NCI-H1694 treated with DMSO at 0.1 percent for 48 hours (cell line): ENCODE measurements at regions not wholly inside any gene's neighbourhood (a gene's known extent, or its start where the extent isn't known, plus 50 kb on each side); places are given as distances from the start of the nearest gene placed in this dataset.

Experiments used
- DNase-seq: peaks from one replicate; lab custom pipeline; 2025; lab: John Stamatoyannopoulos, UW

DNA sequence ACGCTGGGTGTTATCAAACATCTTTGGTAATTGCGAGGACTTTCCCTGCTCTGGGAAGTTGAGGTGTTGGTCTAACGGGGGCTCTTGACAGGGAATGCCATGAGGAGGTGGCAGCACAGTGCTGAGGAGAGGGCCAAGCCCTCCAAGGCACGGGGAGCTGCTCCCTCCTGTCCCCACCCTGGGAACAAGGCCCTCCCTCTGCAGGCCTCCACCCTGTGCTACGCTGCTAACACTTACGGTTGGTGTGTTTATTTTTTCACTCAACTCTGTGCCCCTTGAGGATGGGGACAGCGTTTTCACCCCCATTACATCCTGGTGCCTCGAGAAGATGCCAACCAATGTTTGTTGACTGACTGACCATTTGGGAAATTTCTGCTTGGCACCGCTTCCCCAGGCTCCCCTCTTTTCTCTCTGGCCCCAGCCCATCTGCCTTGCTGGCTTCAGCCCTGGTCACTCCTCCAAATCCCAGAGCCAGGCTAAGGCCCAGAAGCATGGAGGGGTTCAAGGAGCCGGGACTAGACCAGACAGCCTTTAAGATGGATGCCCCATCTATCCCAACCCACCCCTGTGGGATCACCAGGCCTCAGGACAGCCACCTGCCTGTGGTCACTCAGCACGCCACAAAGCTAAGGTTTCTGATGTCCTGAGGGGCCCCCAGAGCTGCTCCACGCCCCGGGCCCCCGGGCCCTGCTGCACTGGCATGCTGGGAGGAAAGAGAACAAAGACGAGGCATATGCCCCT is 125.7 kb downstream of the BARX1 start:
- DNase-seq: no peak

DNA sequence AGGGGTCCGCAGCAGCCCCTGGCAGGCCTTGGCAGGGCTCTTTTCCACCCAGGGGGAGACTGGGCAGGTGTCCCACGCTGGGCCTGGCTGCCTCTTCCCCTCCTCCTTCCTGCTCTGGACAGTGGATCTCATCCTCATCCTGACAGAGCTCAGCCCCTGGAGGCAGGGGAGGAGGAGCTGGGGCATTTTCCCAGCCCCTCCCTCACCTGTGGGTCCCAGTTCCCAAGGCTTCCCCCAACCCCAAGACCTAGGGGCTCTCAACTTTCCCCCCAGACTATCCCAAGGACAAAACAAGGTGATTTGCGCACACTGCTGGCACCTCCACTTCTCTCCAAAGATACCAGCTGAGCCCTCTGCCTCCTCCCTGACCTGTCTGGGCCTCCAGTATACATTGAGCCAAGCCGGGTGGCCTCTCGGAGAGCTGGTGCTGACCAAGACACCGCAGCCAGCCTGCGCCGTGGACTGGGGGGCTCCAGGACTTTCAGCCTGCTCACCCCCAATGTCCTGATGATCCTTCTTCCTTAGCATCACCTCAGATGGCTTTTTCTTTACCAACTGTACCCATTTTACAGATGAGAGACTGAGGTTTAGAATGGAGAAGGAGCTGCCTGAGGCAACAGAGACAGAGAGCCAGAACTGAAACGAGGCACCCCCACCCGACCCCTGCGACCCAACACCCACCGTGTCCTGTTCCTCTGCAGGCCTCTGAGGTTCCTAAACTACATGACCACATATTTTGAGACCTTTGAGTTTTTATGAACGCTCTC is 126.6 kb downstream of the BARX1 start:
- DNase-seq: no peak

DNA sequence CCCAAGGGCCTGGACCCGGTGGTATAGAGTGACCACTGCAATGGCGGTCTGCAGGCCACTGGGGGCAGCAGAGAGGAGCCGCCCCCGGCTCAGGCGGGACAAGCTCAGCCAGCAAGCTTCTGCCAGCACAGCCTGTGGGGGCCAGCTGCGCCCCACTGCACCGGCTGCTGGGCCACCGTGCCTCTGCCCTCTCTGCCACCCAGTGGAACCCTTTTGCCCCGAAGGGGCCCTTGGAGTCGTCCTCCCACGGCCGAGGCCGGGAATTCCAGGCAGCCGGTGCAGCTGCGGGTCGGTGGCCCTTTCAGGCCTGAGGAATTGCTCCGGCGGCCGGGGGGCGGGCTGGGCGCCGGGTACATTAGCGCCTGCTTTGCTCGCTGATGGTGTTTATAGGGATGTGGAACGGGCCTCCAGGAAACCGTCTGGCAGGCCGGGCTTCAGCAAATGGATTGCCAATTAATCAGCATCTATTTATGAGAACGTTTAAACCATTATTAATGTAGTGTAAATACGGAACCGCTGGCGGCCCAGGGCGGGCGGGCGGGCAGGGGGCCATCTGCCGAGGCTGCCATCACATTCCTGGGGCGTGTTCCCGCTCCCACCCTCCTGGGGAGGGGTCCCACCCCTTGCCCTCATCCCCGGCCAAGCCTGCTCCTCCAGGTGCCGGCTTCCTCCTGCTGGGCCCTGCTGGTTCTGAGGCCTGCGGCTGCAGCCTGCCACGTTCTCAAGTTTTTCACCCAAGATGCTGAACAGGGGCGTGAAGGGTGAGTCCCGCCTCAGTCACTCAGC is 127.4 kb downstream of the BARX1 start:
- peak; percentile 20 for DNase-seq

DNA sequence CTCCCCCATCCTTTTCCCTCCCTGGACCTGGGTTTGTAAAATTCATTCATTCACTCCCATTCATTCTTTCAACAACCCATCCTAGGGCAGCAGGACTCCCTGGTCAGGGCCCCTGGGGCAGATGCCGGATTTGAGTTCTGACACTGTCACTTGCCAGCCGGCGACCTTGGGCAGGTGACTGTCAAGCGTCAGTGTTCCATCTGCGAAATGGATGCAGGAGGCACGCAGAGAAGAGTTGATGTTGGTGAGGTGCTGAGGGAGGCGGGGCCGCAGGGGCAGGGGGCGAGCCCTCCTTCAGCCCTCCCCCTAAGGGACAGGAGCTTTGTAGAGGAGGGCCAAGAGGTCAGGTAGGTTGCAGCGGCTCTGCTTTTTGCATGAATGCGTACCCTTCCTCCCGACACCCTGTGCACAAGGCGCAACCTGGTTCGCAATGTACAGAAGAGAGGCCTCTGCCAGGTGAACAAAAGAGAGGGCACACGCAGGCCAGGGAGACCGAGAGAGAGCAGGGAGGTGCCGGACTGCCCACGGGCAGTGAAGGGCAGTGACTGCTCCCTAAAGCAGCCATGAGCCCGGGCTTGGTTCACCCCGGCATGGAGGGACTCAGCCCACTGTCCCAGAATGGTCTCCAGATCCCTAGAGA is 128.1 kb downstream of the BARX1 start:
- no peak for DNase-seq

DNA sequence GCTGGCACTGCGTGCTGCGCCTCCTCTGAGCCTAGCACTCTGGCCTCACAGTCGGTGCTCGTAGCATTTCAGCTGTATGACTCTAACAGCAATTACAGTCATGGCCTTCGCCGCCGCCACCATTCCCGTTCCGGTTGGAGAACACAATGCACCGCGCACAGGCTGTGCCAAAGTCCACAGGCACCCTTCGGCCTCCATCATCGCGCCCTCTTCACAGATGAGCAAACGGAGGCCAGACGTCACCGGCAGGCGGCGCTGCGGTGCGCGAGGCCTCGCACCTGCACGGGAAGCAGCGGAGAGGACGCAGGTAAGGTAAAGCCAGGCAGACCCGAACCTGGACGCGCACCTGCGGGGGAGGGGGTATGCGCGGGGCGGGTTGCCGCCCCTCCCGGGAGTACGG is 128.9 kb downstream of the BARX1 start:
- DNase-seq: no peak

DNA sequence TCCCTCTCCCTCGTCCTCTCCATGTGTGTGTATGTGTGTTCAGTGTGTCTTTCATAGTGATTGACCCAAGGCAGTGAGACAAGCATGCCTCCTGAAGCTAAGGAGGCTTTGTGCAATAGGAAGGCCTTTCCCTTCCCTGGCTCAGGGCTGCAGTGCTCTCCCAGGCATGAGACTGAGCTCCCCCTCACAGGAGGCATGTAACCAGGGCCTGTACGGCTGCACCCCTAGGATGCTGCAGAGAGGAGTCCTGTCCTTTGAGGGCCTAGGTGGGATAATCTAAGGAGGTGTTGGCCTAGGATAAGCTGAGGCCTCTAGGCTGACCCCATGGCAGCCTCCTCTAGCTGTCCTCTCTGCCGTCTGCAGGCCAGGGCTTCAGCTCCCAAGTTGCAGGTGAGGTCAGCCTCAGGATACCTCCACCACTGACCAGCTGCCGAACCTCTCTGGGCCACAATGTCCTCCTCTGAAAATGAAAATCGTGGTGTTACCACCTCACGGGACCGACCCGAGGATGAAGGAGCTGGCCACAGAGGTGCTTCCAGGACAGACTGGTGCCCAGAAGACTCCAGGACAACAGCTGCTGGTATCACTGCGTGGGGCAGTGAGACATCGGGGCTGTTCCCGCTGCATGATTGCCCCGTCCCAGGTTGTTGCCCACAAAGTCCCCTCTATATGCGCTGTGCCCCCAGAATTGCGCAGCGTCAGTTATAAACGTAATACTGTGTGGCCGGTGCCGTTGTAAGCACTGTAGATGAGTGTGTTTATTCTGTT is 129.6 kb downstream of the BARX1 start:
- DNase-seq: no peak

DNA sequence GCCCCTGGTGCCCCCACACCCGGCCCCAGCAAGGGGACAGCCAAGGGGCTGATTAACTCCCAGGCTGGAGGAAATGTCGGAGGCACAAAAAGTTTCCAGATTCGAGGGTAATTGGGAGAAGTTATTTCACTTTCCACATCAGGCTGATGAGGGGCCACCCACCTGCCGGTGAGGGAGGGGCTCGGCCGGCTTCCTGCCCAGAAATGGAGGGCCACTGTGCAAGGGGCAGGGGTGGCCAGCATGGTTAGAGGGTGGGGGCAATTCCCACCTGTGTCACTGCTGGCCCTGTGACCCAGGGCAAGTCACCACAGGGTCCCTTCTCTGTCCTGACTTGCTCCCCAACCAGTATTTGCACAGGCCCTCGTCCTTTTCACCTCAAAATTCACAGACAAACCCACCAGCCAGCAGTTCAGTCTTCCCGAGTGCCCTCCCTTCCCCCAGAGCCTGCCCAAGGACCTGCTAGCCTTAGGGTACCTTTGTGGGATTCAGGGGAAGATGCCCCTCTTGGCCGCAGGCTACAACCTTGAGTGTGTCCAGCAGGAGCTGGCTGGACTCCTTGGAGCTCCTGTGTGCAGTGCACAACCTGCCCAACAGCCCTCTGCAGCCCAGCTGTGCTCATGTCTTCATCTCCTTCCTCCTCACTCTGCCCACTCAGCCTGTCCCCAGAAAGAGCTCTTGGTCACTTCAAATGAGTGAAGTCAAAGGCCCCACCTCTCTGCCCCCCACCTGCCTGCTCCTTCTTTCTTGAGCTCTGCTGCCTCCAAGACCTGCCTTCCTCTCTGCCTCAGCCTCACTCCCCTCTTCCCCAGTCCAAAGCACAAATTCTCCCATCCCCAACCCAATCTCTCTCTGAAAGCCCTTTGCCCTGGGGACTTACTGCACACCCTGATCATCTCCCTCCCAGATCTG is 130.5 kb downstream of the BARX1 start:
- no peak for DNase-seq

DNA sequence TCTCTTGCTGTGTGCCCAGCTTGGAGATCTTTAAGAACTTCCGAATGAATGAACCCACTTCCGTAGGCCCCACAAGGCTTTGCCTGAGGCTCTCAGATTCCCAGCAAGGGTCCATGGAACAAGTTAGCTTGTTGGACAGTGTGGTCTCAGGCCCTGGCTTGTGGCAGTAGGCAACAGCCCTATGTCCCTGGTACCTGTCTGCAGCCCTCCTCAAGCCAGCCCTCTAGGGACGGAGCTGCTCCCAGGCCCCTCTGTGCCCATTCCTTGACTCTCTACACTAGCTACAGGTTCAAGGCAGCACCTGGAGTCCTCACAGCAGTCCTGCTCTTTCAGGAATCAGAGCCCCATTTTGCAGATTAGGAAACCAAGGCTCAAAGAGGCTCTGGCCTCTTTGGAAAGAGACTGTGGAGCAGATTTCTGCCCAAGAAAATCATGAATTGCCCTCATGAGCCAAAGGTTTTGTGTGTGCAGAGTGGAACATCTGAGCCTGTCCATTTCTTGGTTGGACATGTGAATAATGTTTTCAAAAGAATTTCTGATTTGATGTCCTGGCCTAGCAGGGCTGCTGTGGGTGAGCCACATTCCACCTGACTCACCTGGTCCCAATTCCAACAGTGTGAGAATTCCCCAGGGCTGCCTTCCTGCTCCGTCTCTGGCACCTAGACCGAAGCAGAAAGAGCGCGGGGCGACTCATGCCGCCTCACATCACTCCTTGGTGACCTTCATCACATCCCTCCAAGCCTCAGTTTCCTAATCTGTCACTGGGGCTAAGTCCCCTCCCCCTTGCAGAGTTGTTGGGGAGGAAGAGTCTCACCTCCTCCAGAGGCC is 131.7 kb downstream of the BARX1 start:
- DNase-seq: no peak

DNA sequence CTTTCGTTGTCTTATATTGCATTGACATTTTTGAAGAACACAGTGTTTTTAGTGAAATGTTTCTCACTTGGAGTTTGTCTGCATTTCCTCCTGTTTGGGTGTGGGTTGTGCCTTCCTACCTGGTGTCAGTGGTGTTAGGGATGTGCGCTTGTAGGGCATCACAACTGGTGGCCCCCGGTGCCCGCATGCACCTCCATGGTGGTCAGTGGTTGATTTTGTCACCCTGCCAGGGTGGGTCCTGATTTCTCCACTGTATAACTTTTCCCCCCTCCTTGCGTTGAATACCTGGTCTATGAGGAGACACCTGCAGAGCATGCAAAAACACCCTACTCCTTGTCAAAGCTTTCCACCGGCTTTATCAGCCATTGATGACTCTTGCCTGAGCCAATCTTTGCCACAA is 132.9 kb downstream of the BARX1 start:
- no peak for DNase-seq

DNA sequence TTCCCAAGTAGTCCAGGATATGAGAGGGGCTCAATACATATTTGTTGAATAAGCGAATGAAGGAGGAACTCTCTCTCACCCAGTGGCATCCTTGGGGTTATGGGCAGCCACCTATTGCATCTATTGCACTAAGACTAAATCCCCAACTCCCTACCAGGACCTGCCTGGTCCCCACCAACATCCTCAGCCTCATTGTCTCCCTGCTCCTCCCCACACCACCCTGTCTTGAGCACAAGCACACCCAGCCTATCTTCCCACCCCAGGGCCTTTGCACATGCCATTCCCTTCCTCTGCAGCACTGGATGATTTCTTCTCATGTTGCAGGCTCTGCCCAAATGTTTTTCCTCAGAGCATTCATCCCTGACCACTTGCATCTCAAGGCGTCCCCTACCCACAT is 133.8 kb downstream of the BARX1 start:
- no peak for DNase-seq

DNA sequence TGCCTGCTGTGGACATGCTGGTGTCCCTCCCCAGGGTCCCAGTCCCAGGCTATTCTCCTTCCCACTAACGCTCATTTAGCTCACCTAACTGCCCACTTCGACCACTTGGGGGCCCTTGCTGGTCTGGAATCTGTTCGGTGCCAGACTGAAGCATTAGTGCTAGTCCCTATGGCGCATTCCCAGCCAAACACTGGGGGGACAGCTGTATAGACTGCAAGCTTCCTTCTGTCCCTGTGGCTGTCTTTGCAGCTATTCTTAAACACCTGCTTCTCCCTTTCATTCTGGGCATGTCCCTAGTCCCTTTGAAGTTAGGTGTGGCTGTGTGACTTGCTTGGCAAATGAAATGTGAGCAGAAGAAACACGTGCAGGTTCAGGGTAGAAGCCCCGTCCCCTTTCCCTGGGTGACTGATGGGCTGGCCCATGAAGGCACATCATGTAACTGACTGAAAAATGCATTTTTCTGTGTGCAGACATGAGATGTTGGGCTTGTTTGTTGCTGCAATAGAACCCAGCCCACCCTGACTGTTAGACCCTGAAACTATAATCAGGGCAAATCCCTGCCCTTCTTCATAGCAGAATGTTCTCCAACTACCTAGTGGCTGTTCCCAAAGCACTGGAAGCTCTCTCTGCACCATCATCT is 134.4 kb downstream of the BARX1 start:
- no peak for DNase-seq

DNA sequence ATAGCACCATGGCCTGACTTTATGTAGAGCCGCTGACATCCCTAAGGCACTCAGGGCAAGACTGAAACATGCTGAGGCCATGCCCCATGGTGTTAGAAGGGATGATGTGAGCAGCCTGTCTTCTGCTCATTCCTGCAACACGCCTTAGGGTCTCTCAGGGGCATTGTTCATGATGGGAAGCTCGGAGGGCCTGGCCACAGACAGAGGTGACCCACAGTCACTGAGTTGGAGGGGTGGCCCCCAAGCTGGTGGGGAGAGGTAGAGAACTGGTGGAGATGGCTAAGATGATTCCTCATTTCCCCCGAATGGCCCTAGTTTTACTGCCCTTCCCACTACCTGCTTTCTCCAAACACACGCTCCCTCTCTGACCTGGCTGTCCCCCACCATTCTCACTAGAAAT is 135.2 kb downstream of the BARX1 start:
- no peak for DNase-seq

DNA sequence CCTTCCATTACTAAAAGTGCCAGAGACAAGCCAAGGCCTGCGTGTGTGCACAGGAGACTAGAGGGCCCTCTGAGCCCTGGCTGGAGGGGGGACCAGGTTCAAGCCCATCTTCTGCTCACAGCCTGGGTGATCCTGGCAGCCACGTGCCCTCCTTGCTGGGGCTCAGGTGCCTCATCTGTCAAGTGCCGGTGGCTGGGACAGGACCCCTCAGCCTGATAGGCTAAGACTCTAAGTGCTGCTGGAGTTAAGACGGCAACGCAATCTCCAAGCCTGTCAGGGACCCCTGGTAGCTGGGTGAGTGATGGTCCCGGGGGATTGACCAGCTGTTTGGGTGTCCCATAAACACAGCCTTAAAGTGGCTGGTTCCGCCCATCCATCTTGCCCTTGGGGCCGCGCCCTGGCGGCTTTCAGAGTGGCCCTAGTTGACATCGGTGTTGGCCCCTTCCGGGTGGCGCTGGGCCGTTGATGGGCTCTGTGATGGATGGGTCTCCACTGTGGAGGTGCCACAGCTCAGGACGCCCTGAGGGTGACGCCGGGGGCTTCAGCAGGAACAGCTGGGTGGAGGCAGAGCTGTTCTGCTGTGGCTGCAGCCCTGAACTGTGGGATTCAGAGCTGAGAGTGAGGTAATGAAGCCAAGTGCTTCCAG is 136.2 kb downstream of the BARX1 start:
- no peak for DNase-seq

DNA sequence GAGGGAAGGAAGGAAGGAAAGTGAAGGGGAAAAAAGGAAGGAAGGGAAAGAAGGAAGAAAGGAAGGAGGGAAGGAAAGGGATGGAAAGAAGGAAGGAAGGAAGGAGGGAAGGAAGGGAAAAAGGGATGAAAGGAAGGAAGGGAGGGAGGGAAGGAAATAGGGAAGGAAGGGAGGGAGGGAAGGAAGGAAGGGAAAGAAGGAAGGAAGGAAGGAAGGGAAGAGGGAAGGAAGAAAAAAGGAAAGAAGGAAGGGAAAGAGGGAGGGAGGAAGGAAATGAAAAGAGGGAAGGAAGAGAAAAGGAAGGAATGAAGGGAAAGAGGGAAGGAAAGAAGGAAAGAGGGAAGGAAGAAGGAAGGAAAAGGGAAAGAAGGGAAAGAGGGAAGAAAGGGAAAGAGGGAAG is 136.9 kb downstream of the BARX1 start:
- DNase-seq: no peak

DNA sequence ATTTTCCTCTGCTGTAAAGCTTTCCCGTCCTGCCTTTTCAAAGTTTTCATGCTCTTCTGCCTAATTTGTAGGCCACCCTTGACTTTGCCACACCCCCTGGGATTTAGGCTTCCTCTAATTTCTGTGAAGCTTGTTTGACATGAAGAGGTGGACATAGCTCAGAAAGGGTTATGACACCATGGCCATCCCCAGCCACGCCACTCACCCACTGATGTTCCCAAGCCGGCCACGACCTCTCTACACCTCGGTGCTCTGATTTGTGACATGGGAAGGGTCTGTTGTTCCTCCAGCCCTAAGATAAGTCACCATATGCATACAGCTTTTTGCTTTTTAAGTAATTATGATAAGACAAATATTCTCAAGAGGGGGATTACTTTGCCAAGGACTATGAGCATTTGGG is 139.5 kb downstream of the BARX1 start:
- no peak for DNase-seq

DNA sequence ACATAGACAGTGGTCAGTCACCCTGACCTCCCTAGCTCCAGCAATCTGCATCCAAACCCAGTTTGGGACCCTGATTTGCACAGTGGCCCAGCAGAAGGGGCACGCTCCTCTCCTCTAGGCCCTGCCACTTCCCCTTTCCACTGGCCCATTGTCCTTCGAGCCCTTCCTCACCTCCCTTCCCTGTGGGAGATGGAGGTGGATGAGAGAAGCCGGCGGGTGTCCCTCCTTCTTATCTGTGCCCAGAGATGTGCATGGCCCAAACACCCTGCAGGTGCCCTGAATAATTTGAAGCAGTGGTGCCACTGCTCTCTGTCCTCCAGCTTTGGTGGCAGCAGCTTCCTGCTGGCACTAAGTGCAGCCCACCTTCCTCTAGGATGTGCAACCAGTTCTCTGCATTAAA is 140.0 kb downstream of the BARX1 start:
- DNase-seq: no peak

DNA sequence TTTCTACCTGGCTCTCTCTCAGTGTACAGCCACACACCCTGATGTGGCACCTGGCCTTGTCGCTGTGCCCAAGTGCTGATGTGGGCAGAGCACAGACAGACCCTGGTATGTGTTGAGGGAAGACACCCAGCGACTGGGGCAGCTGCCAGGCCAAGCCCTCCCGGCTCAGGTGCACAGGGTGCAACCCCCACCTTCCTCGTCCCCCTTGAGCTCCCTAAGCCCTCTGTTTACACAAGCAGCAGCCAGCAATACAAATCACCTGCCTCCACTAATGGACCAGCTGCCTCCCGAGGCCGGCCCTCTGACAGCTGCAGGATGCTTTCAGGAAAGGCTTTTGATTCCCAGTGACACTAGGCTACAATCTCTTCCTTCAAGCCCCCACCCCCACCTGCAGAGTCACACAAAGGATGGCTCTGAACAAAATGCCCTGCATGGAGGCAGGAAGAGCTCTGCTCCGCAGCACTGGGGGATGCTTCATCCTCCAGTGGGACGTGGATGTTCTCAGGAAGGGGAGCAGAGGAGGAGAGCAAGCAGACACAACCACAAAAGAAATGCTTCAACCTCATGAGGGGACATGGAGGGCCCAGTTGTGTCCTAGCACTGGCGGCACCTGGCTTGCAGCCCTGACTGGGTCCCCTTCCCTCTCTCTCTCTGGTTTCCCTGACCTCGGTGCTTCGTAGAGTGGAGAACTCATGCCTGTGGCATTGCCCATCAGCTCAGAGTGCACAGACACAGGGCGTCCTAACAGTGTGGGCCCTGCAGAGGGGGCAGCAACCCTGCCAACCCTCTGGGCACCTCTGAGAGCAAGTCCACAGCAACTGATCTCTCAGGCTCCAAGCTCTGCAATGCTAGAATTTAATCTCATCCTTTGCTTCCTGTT is 140.8 kb downstream of the BARX1 start:
- no peak for DNase-seq
